IMR-90 (cell line): ENCODE measurements at regions not wholly inside any gene's neighbourhood (a gene's known extent, or its start where the extent isn't known, plus 50 kb on each side); places are given as distances from the start of the nearest gene placed in this dataset.

Source experiments
- ATAC-seq: fragments of 200-7000 bp; cut with Tn5 transposase; 2 replicates; pipeline ENCODE4 v1.9.1; 2020; ENCODE audit warnings: low read depth, mild to moderate bottlenecking, moderate library complexity
- BruUV-seq: library from RNA; stranded (reverse); fragments of 400-500 nt; replicated peaks from 2 replicates; lab custom pipeline; 2021; lab: Mats Ljungman, UMichigan
- CTCF ChIA-PET: fragments of 300-600 bp; formaldehyde crosslinking; extraction: SDS; loops from one replicate; lab custom pipeline; 2021; ENCODE audit warnings: antibody characterized with exemption; lab: Yijun Ruan, JAX
- POLR2A ChIA-PET: fragments of 300-600 bp; sonication (Branson Sonifier 250); formaldehyde crosslinking; loops from one replicate; lab custom pipeline; 2022; ENCODE audit warnings: antibody characterized with exemption; ENCODE audit not compliant: unreplicated experiment; lab: Charles Lee
- DNase-seq: peaks from one replicate; pipeline ENCODE4 v3.0.0; 2013
- H2AFZ ChIP-seq: replicated peaks from 2 replicates; pipeline ENCODE3; 2013; ENCODE audit warnings: low read length, mild to moderate bottlenecking; ENCODE audit not compliant: poor library complexity
- H2AK5ac ChIP-seq: 2 replicates; pipeline ENCODE4 v1.6.1; 2013; ENCODE audit warnings: low read depth, low read length, inconsistent platforms
- H2AK9ac ChIP-seq: replicated peaks from 2 replicates; pipeline ENCODE3; 2013; ENCODE audit warnings: mild to moderate bottlenecking, low read depth, low read length, moderate library complexity; ENCODE audit not compliant: poor library complexity
- H2BK120ac ChIP-seq: 2 replicates; pipeline ENCODE4 v1.6.1; 2013; ENCODE audit warnings: low read depth, low read length, inconsistent platforms
- H2BK15ac ChIP-seq: 3 replicates; pipeline ENCODE4 v1.6.1; 2013; ENCODE audit warnings: low read depth, low read length, inconsistent platforms
- H2BK20ac ChIP-seq: 2 replicates; pipeline ENCODE4 v1.6.1; 2013; ENCODE audit warnings: low read depth, mild to moderate bottlenecking, inconsistent platforms, low read length, moderate library complexity
- H2BK5ac ChIP-seq: 2 replicates; pipeline ENCODE4 v1.6.1; 2013; ENCODE audit warnings: mild to moderate bottlenecking, low read depth, low read length, inconsistent platforms; ENCODE audit not compliant: poor library complexity, severe bottlenecking
- H3K14ac ChIP-seq: replicated peaks from 2 replicates; pipeline ENCODE4 v1.6.1; 2013; ENCODE audit warnings: low read depth, low read length, inconsistent platforms
- H3K18ac ChIP-seq: 2 replicates; pipeline ENCODE4 v1.6.1; 2013; ENCODE audit warnings: low read depth, low read length, control low read depth
- H3K23ac ChIP-seq: 2 replicates; pipeline ENCODE4 v1.6.1; 2013; ENCODE audit warnings: low read depth, low read length, inconsistent platforms
- H3K27ac ChIP-seq: 2 replicates; pipeline ENCODE4 v1.5.1; 2013; ENCODE audit warnings: mild to moderate bottlenecking, control low read depth, low read length; ENCODE audit not compliant: insufficient read depth
- H3K27me3 ChIP-seq: 2 replicates; pipeline ENCODE4 v1.6.1; 2013; ENCODE audit warnings: low read length; ENCODE audit not compliant: control insufficient read depth, insufficient read depth
- H3K36me3 ChIP-seq: 2 replicates; pipeline ENCODE4 v1.6.1; 2013; ENCODE audit warnings: low read length, mixed read lengths; ENCODE audit not compliant: control insufficient read depth, insufficient read depth
- H3K4ac ChIP-seq: 2 replicates; pipeline ENCODE4 v1.6.1; 2013; ENCODE audit warnings: low read depth, low read length, inconsistent platforms
- H3K4me1 ChIP-seq: 2 replicates; pipeline ENCODE4 v1.6.1; 2013; ENCODE audit warnings: low read length, mixed read lengths; ENCODE audit not compliant: control insufficient read depth, insufficient read depth
- H3K4me2 ChIP-seq: 2 replicates; pipeline ENCODE4 v1.6.1; 2013; ENCODE audit warnings: low read depth, mild to moderate bottlenecking, control low read depth, low read length, moderate library complexity
- H3K4me3 ChIP-seq: 2 replicates; pipeline ENCODE4 v1.5.1; 2013; ENCODE audit warnings: low read depth, mild to moderate bottlenecking, control low read depth, low read length, moderate library complexity; ENCODE audit not compliant: insufficient read depth
- H3K56ac ChIP-seq: 2 replicates; pipeline ENCODE4 v1.6.1; 2013; ENCODE audit warnings: low read length, inconsistent platforms; ENCODE audit not compliant: insufficient read depth; ENCODE audit errors: extremely low read depth
- H3K79me1 ChIP-seq, 2 experiments: 2 replicates each; pipeline ENCODE4 v1.6.1; 2013; ENCODE audit warnings: low read length in 2 of 2, inconsistent platforms in 1 of 2, low read depth in 1 of 2
- H3K9ac ChIP-seq: 2 replicates; pipeline ENCODE4 v1.6.1; 2013; ENCODE audit warnings: low read depth, low read length, control low read depth
- H3K9me1 ChIP-seq: 2 replicates; pipeline ENCODE4 v1.6.1; 2013; ENCODE audit warnings: low read length, inconsistent platforms; ENCODE audit not compliant: insufficient read depth
- H3K9me3 ChIP-seq: 2 replicates; pipeline ENCODE4 v1.6.1; 2013; ENCODE audit warnings: low read length; ENCODE audit not compliant: control insufficient read depth, insufficient read depth
- H4K20me1 ChIP-seq: 2 replicates; pipeline ENCODE4 v1.6.1; 2013; ENCODE audit warnings: low read length, inconsistent platforms; ENCODE audit not compliant: insufficient read depth
- H4K5ac ChIP-seq: 2 replicates; pipeline ENCODE4 v1.6.1; 2013; ENCODE audit warnings: mild to moderate bottlenecking, low read depth, low read length, control low read depth
- H4K8ac ChIP-seq, 2 experiments: 2 replicates each; pipeline ENCODE4 v1.6.1; 2013; ENCODE audit warnings: low read depth in 2 of 2, low read length in 2 of 2, control low read depth in 1 of 2, inconsistent platforms in 1 of 2
- H4K91ac ChIP-seq: 2 replicates; pipeline ENCODE4 v1.6.1; 2013; ENCODE audit warnings: low read depth, low read length, inconsistent platforms; ENCODE audit not compliant: insufficient read depth
- CEBPB ChIP-seq: IDR thresholded peaks from 2 replicates; pipeline ENCODE4 v1.6.1; 2012; ENCODE audit warnings: low read depth, low read length, improper control_type of control experiment
- CTCF ChIP-seq: conservative IDR thresholded peaks from 2 replicates; pipeline ENCODE4 v1.5.1; 2012; ENCODE audit warnings: mild to moderate bottlenecking, low read depth, low read length, improper control_type of control experiment
- ELK1 ChIP-seq: fragments of 150-350 bp; IDR thresholded peaks from 2 replicates; pipeline ENCODE4 v1.6.1; 2016; ENCODE audit warnings: low read depth, mild to moderate bottlenecking, low read length, moderate library complexity, borderline replicate concordance
- FOS ChIP-seq: fragments of 150-350 bp; IDR thresholded peaks from 2 replicates; pipeline ENCODE4 v1.6.1; 2016; ENCODE audit warnings: low read depth, low read length
- MAFK ChIP-seq: IDR thresholded peaks from 2 replicates; pipeline ENCODE4 v1.6.1; 2012; ENCODE audit warnings: low read depth, low read length, improper control_type of control experiment
- MAZ ChIP-seq: IDR thresholded peaks from 2 replicates; pipeline ENCODE4 v1.6.1; 2012; ENCODE audit warnings: low read depth, mild to moderate bottlenecking, low read length, improper control_type of control experiment, moderate library complexity, borderline replicate concordance
- RCOR1 ChIP-seq: IDR thresholded peaks from 2 replicates; pipeline ENCODE4 v1.6.1; 2012; ENCODE audit warnings: mild to moderate bottlenecking, low read length, improper control_type of control experiment; ENCODE audit not compliant: insufficient replicate concordance
- RFX5 ChIP-seq: IDR thresholded peaks from 2 replicates; pipeline ENCODE4 v1.8.0; 2012; ENCODE audit warnings: low read depth, mild to moderate bottlenecking, low read length, moderate library complexity
- SMC3 ChIP-seq: fragments of 150-350 bp; IDR thresholded peaks from 2 replicates; pipeline ENCODE4 v1.6.1; 2016; ENCODE audit warnings: low read depth, mild to moderate bottlenecking, antibody characterized with exemption, low read length, moderate library complexity
- USF2 ChIP-seq: fragments of 150-350 bp; IDR thresholded peaks from 2 replicates; pipeline ENCODE4 v1.6.1; 2017; ENCODE audit warnings: mild to moderate bottlenecking, antibody characterized with exemption, low read length, low read depth
- WGBS, 2 experiments: methylation state at CpG; one replicate each; pipeline versions ENCODE4 v1.1.5 to v1.1.7; 2013; ENCODE audit warnings: missing lambda C conversion rate in 2 of 2; ENCODE audit not compliant: insufficient read length in 1 of 2; ENCODE audit errors: extremely low coverage in 2 of 2; 5-methylcytosine and 5-hydroxymethylcytosine counted together
- dilution Hi-C: fragments of 300-500 bp; cut with HindIII; formaldehyde crosslinking; loops from one replicate; pipeline ENCODE4 v1.14.3; 2018; ENCODE audit warnings: low sequenced_read_pairs; ENCODE audit not compliant: unreplicated experiment
- in situ Hi-C: fragments of 300-500 bp; cut with MboI; formaldehyde crosslinking; loops from 3 replicates; pipeline ENCODE4 v1.14.3; 2019; ENCODE audit warnings: low sequenced_read_pairs, inconsistent platforms, mixed read lengths
- intact Hi-C: fragments of 100-400 bp; cut with micrococcal nuclease; formaldehyde crosslinking; loops from 2 replicates; pipeline ENCODE4 v1.10.0; 2022

GRCh38 chr3:178073366-178073765, 462.9 kb upstream of the KCNMB2 start:
- Histone ChIP-seq H3K56ac (no peak overlapping the region), H3K4ac (no peak overlapping the region), H4K5ac (no peak overlapping the region), H3K9me3 (no peaks in the 10 kb centered on the region), H2BK15ac (no peak overlapping the region), H3K4me3 (no peak overlapping the region), H3K4me1 (no peaks in the 10 kb centered on the region; the same call in 1 of the 2 replicates), H2BK20ac (no peak overlapping the region), H3K79me1 (no peaks in the 10 kb centered on the region), H2BK120ac (no peak overlapping the region), H3K9ac (no peak overlapping the region), H3K18ac (no peak overlapping the region; the same call in 1 of the 2 replicates), H2BK5ac (no peak overlapping the region), H4K91ac (no peak overlapping the region), H3K27me3 (no peaks in the 10 kb centered on the region), H3K36me3 (no peaks in the 10 kb centered on the region), H2AK9ac (no peak overlapping the region), H3K23ac (no peak overlapping the region), H3K9me1 (no peaks in the 10 kb centered on the region), H3K27ac (no peak overlapping the region), H2AK5ac (no peak overlapping the region), H3K14ac (no peak overlapping the region), H2AFZ (no peak overlapping the region), H3K4me2 (no peak overlapping the region), H4K8ac (no peak overlapping the region), H4K20me1 (no peaks in the 10 kb centered on the region)
- BruUV-seq, result no TSS peak
- in situ Hi-C loops, result no loop called here
- dilution Hi-C loops, result no loop called here
- intact Hi-C loops, result no loop called here
- ATAC-seq, result no peak
- POLR2A ChIA-PET, result no interaction called here
- no peak for DNase-seq
- WGBS, 2 experiments, result 100% methylated on average over 1 of the region's 3 CpGs; no CpG with 5 or more reads in 1 of the 2 experiments
- CTCF ChIA-PET, result no interaction called here
- TF ChIP-seq CTCF (no peak), MAFK (no peak), USF2 (no peak), ELK1 (no peak), RFX5 (no peak), FOS (no peak), SMC3 (no peak), MAZ (no peak), CEBPB (no peak), RCOR1 (no peak)
